Central memory CD8-positive, alpha-beta T cell (primary cell): ENCODE measurements at regions not wholly inside any gene's neighbourhood (a gene's known extent, or its start where the extent isn't known, plus 50 kb on each side); places are given as distances from the start of the nearest gene placed in this dataset.

Experiments used
- ATAC-seq: fragments of 150-1000 bp; cut with Tn5 transposase; replicated peaks from 2 replicates; pipeline ENCODE4 v1.10.0; 2022; ENCODE audit warnings: mild to moderate bottlenecking, moderate FRiP score, moderate number of reproducible peaks; ENCODE audit not compliant: poor library complexity, severe bottlenecking; ENCODE audit errors: extremely low read depth
- DNase-seq, 2 donors: peaks; one replicate each; pipeline ENCODE4 v3.0.0; 2021; ENCODE audit warnings: low spot score in 2 of 2
- H3K27ac Mint-ChIP-seq: one replicate; pipeline ENCODE4 v1.8.0; 2022; ENCODE audit warnings: low read depth, mild to moderate bottlenecking, moderate library complexity, mixed read lengths
- H3K27me3 Mint-ChIP-seq: one replicate; pipeline ENCODE4 v1.8.0; 2022; ENCODE audit warnings: mixed read lengths
- H3K36me3 Mint-ChIP-seq: one replicate; pipeline ENCODE4 v1.8.0; 2022; ENCODE audit warnings: mild to moderate bottlenecking, moderate library complexity, mixed read lengths; ENCODE audit not compliant: insufficient read depth
- H3K4me1 Mint-ChIP-seq: one replicate; pipeline ENCODE4 v1.8.0; 2022; ENCODE audit warnings: mixed read lengths
- H3K4me3 Mint-ChIP-seq: one replicate; pipeline ENCODE4 v1.8.0; 2022; ENCODE audit warnings: mild to moderate bottlenecking, moderate library complexity, mixed read lengths
- H3K9me3 Mint-ChIP-seq: one replicate; pipeline ENCODE4 v1.8.0; 2022; ENCODE audit warnings: mixed read lengths

GRCh38 chr7:79709574-79710409 is 256.3 kb upstream of the MAGI2 start:
- no peak overlapping the region for H3K27ac Mint-ChIP-seq
- H3K9me3 Mint-ChIP-seq: peaks cover 5% of the 10 kb centered on the region
- no peaks in the 10 kb centered on the region for H3K4me1 Mint-ChIP-seq
- ATAC-seq (no peak), DNase-seq (no peak)
- no peaks in the 10 kb centered on the region for H3K36me3 Mint-ChIP-seq
- no peaks in the 10 kb centered on the region for H3K27me3 Mint-ChIP-seq
- H3K4me3 Mint-ChIP-seq: no peak overlapping the region

- H3K36me3 Mint-ChIP-seq: no peaks in the 10 kb centered on the region
- no peak overlapping the region for H3K27ac Mint-ChIP-seq
- no peaks in the 10 kb centered on the region for H3K4me1 Mint-ChIP-seq
- no peak overlapping the region for H3K4me3 Mint-ChIP-seq
- no peaks in the 10 kb centered on the region for H3K27me3 Mint-ChIP-seq
- peaks cover 10% of the 10 kb centered on the region for H3K9me3 Mint-ChIP-seq
- DNase-seq: no peak
- ATAC-seq: no peak
These were observed 248.6 kb upstream of the MAGI2 start for GRCh38 chr7:79702116-79702515.

GRCh38 chr7:79692015-79692414 is 238.5 kb upstream of the MAGI2 start:
- no peak for ATAC-seq

GRCh38 chr7:79691074-79691473 is 237.6 kb upstream of the MAGI2 start:
- peaks cover 20% of the 10 kb centered on the region for H3K9me3 Mint-ChIP-seq
- H3K4me3 Mint-ChIP-seq: no peak overlapping the region
- H3K4me1 Mint-ChIP-seq: no peaks in the 10 kb centered on the region
- H3K27ac Mint-ChIP-seq: no peak overlapping the region
- no peaks in the 10 kb centered on the region for H3K36me3 Mint-ChIP-seq
- no peaks in the 10 kb centered on the region for H3K27me3 Mint-ChIP-seq
- ATAC-seq (no peak), DNase-seq (no peak)

More at GRCh38 chr7:79692015-79692414, 238.5 kb upstream of the MAGI2 start:
- Mint-ChIP-seq H3K9me3 (peaks cover 20% of the 10 kb centered on the region), H3K27me3 (no peaks in the 10 kb centered on the region), H3K4me3 (no peak overlapping the region), H3K4me1 (no peaks in the 10 kb centered on the region), H3K36me3 (no peaks in the 10 kb centered on the region), H3K27ac (no peak overlapping the region)
- no peak for DNase-seq

GRCh38 chr7:79684384-79684783 is 230.9 kb upstream of the MAGI2 start:
- DNase-seq: no peak
- peaks cover 18% of the 10 kb centered on the region for H3K9me3 Mint-ChIP-seq
- no peaks in the 10 kb centered on the region for H3K4me1 Mint-ChIP-seq
- no peak overlapping the region for H3K27ac Mint-ChIP-seq
- H3K36me3 Mint-ChIP-seq: no peaks in the 10 kb centered on the region
- ATAC-seq: no peak
- no peaks in the 10 kb centered on the region for H3K27me3 Mint-ChIP-seq
- H3K4me3 Mint-ChIP-seq: no peak overlapping the region

GRCh38 chr7:79683916-79684315 is 230.4 kb upstream of the MAGI2 start:
- Mint-ChIP-seq H3K27ac (no peak overlapping the region), H3K9me3 (peaks cover 18% of the 10 kb centered on the region), H3K36me3 (no peaks in the 10 kb centered on the region), H3K4me1 (no peaks in the 10 kb centered on the region), H3K27me3 (no peaks in the 10 kb centered on the region), H3K4me3 (no peak overlapping the region)
- DNase-seq: no peak
- ATAC-seq: no peak

- Mint-ChIP-seq H3K27me3 (no peaks in the 10 kb centered on the region), H3K4me1 (no peaks in the 10 kb centered on the region), H3K9me3 (peaks cover 18% of the 10 kb centered on the region), H3K4me3 (no peak overlapping the region), H3K27ac (no peak overlapping the region), H3K36me3 (no peaks in the 10 kb centered on the region)
- no peak for DNase-seq
- no peak for ATAC-seq
These were observed 229.9 kb upstream of the MAGI2 start for GRCh38 chr7:79683185-79683890.

- no peak for ATAC-seq
- Mint-ChIP-seq H3K4me3 (no peak overlapping the region), H3K27me3 (no peaks in the 10 kb centered on the region), H3K27ac (no peak overlapping the region), H3K9me3 (peaks cover 23% of the 10 kb centered on the region), H3K36me3 (no peaks in the 10 kb centered on the region), H3K4me1 (no peaks in the 10 kb centered on the region)
- DNase-seq: no peak
These were observed 228.0 kb upstream of the MAGI2 start for GRCh38 chr7:79681454-79681853.

- no peaks in the 10 kb centered on the region for H3K27me3 Mint-ChIP-seq
- no peak overlapping the region for H3K27ac Mint-ChIP-seq
- no peaks in the 10 kb centered on the region for H3K36me3 Mint-ChIP-seq
- peaks cover 18% of the 10 kb centered on the region for H3K9me3 Mint-ChIP-seq
- DNase-seq (no peak), ATAC-seq (no peak)
- no peaks in the 10 kb centered on the region for H3K4me1 Mint-ChIP-seq
- H3K4me3 Mint-ChIP-seq: no peak overlapping the region
These were observed 220.5 kb upstream of the MAGI2 start for GRCh38 chr7:79673969-79674368.

GRCh38 chr7:79673421-79673820 is 220.0 kb upstream of the MAGI2 start:
- H3K36me3 Mint-ChIP-seq: no peaks in the 10 kb centered on the region
- no peaks in the 10 kb centered on the region for H3K4me1 Mint-ChIP-seq
- H3K27ac Mint-ChIP-seq: no peak overlapping the region
- H3K27me3 Mint-ChIP-seq: no peaks in the 10 kb centered on the region
- no peak overlapping the region for H3K4me3 Mint-ChIP-seq
- peaks cover 18% of the 10 kb centered on the region for H3K9me3 Mint-ChIP-seq
- ATAC-seq (no peak), DNase-seq (no peak)

- H3K27ac Mint-ChIP-seq: no peak overlapping the region
- ATAC-seq (no peak), DNase-seq (no peak)
- peaks cover 25% of the 10 kb centered on the region for H3K9me3 Mint-ChIP-seq
- H3K4me3 Mint-ChIP-seq: no peak overlapping the region
- H3K4me1 Mint-ChIP-seq: no peaks in the 10 kb centered on the region
- no peaks in the 10 kb centered on the region for H3K36me3 Mint-ChIP-seq
- no peaks in the 10 kb centered on the region for H3K27me3 Mint-ChIP-seq
These were observed 214.8 kb upstream of the MAGI2 start for GRCh38 chr7:79668292-79668691.

- H3K4me1 Mint-ChIP-seq: no peaks in the 10 kb centered on the region
- DNase-seq: no peak
- ATAC-seq: no peak
- H3K36me3 Mint-ChIP-seq: no peaks in the 10 kb centered on the region
- H3K9me3 Mint-ChIP-seq: peaks cover 25% of the 10 kb centered on the region
- H3K27ac Mint-ChIP-seq: no peak overlapping the region
- H3K27me3 Mint-ChIP-seq: no peaks in the 10 kb centered on the region
- no peak overlapping the region for H3K4me3 Mint-ChIP-seq
These were observed 213.0 kb upstream of the MAGI2 start for GRCh38 chr7:79666472-79666871.
